ENCODE measurements at regions not wholly inside any gene's neighbourhood (a gene's known extent, or its start where the extent isn't known, plus 50 kb on each side); places are given as distances from the start of the nearest gene placed in this dataset.

DNA sequence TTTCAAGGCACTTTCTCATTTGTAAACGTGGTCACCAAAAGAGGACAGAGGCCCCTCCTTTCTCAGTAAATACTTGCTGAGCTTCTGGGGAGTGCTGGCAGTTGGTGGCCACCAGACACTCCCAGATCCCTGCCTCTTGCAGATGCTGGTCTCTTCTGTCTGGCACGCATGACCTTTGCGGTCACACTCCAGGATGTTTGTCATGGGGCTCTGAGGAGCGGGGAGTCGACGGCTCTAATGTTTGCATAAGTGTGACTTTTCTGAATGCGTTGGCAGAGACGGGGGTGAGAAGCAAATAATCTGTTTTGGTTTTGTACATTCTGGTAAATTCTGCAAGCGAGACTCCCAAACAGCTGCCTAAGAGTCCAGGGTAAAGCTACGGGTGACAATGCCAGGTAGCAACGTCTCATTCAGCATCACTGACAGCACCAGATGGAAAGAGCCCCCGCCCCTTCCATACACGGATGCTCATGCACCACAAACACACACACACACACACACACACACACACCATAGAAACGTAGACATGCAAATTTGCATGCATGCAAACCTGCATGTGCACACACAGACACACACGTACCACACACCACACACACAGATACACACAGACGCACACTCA is 101.1 kb downstream of the YTHDF1 start:
- TF ChIP-seq, protein P1, sequence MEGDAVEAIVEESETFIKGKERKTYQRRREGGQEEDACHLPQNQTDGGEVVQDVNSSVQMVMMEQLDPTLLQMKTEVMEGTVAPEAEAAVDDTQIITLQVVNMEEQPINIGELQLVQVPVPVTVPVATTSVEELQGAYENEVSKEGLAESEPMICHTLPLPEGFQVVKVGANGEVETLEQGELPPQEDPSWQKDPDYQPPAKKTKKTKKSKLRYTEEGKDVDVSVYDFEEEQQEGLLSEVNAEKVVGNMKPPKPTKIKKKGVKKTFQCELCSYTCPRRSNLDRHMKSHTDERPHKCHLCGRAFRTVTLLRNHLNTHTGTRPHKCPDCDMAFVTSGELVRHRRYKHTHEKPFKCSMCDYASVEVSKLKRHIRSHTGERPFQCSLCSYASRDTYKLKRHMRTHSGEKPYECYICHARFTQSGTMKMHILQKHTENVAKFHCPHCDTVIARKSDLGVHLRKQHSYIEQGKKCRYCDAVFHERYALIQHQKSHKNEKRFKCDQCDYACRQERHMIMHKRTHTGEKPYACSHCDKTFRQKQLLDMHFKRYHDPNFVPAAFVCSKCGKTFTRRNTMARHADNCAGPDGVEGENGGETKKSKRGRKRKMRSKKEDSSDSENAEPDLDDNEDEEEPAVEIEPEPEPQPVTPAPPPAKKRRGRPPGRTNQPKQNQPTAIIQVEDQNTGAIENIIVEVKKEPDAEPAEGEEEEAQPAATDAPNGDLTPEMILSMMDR (IDR thresholded peaks at IDR 0.05), result no peak
- no peak for TF ChIP-seq POLR2AphosphoS5 (IDR thresholded peaks at IDR 0.05; ENCODE audit: low read depth, low read length)
- TF ChIP-seq, protein P2, sequence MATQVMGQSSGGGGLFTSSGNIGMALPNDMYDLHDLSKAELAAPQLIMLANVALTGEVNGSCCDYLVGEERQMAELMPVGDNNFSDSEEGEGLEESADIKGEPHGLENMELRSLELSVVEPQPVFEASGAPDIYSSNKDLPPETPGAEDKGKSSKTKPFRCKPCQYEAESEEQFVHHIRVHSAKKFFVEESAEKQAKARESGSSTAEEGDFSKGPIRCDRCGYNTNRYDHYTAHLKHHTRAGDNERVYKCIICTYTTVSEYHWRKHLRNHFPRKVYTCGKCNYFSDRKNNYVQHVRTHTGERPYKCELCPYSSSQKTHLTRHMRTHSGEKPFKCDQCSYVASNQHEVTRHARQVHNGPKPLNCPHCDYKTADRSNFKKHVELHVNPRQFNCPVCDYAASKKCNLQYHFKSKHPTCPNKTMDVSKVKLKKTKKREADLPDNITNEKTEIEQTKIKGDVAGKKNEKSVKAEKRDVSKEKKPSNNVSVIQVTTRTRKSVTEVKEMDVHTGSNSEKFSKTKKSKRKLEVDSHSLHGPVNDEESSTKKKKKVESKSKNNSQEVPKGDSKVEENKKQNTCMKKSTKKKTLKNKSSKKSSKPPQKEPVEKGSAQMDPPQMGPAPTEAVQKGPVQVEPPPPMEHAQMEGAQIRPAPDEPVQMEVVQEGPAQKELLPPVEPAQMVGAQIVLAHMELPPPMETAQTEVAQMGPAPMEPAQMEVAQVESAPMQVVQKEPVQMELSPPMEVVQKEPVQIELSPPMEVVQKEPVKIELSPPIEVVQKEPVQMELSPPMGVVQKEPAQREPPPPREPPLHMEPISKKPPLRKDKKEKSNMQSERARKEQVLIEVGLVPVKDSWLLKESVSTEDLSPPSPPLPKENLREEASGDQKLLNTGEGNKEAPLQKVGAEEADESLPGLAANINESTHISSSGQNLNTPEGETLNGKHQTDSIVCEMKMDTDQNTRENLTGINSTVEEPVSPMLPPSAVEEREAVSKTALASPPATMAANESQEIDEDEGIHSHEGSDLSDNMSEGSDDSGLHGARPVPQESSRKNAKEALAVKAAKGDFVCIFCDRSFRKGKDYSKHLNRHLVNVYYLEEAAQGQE (IDR thresholded peaks at IDR 0.05; ENCODE audit: insufficient read depth in 1 of 2, low read depth in 2 of 2, low read length in 1 of 2), result no peak
- TF ChIP-seq SIN3A (IDR thresholded peaks at IDR 0.05; ENCODE audit: borderline replicate concordance, insufficient read depth, low read depth, low read length), result no peak
- no peak for TF ChIP-seq TCF7L2 (IDR thresholded peaks at IDR 0.05; ENCODE audit: low read depth, low read length)
